ENCODE measurements at regions not wholly inside any gene's neighbourhood (a gene's known extent, or its start where the extent isn't known, plus 50 kb on each side); places are given as distances from the start of the nearest gene placed in this dataset.

- ChIA-PET POLR2A (no interaction called here), CTCF (interaction anchor here (0.6 kb wide), 1 partner anchor 38 kb away, joined by 3 read pairs; no protein-coding TSS in a partner anchor)
- no peak for DNase-seq (ENCODE audit: extremely low spot score)
- no peak for TF ChIP-seq HDGF (IDR thresholded peaks at IDR 0.05; ENCODE audit: borderline replicate concordance)
- TF ChIP-seq CTBP1 (IDR thresholded peaks at IDR 0.05; ENCODE audit: borderline replicate concordance): no peak
- TF ChIP-seq L3MBTL2 (conservative IDR thresholded peaks at IDR 0.05): no peak
- TF ChIP-seq BHLHE40 (IDR thresholded peaks at IDR 0.05; ENCODE audit: borderline replicate concordance): no peak
- TF ChIP-seq LEF1 (IDR thresholded peaks at IDR 0.05; ENCODE audit: borderline replicate concordance): no peak
- TF ChIP-seq SUZ12 (IDR thresholded peaks at IDR 0.05): no peak
- no peak for TF ChIP-seq FOXM1 (IDR thresholded peaks at IDR 0.05; ENCODE audit: borderline replicate concordance)
- no peak for TF ChIP-seq FOXA1 (IDR thresholded peaks at IDR 0.05)
- no peak for TF ChIP-seq TARDBP (IDR thresholded peaks at IDR 0.05)
- no peak for TF ChIP-seq ELF4 (IDR thresholded peaks at IDR 0.05)
- TF ChIP-seq ZNF384 (IDR thresholded peaks at IDR 0.05): no peak
- TF ChIP-seq PKNOX1 (IDR thresholded peaks at IDR 0.05): no peak
- TF ChIP-seq ARNT (IDR thresholded peaks at IDR 0.05): no peak
- no peak for TF ChIP-seq FOXK2 (IDR thresholded peaks at IDR 0.05)
- no peak for TF ChIP-seq SP1 (IDR thresholded peaks at IDR 0.05)
These were observed 110.4 kb downstream of the BANF2 start for GRCh38 chr20:17810062-17810631.

GRCh38 chr20:17809362-17810061 lies 109.7 kb downstream of the BANF2 start:
- ChIA-PET POLR2A (no interaction called here), CTCF (interaction anchor here (0.6 kb wide), 2 partner anchors 20 to 37 kb away, joined by 3 to 4 read pairs; no protein-coding TSS in a partner anchor)
- no peak for DNase-seq (ENCODE audit: extremely low spot score)
- TF ChIP-seq FOXM1 (IDR thresholded peaks at IDR 0.05; ENCODE audit: borderline replicate concordance): no peak
- no peak for TF ChIP-seq L3MBTL2 (conservative IDR thresholded peaks at IDR 0.05)

- ChIA-PET POLR2A (no interaction called here), CTCF (interaction anchor here (0.7 kb wide), 1 partner anchor 1820 kb away, joined by 3 read pairs; no protein-coding TSS in a partner anchor)
- DNase-seq (ENCODE audit: extremely low spot score): no peak
- TF ChIP-seq CTBP1 (IDR thresholded peaks at IDR 0.05; ENCODE audit: borderline replicate concordance): no peak
- no peak for TF ChIP-seq PKNOX1 (IDR thresholded peaks at IDR 0.05)
- no peak for TF ChIP-seq TARDBP (IDR thresholded peaks at IDR 0.05)
- TF ChIP-seq LEF1 (IDR thresholded peaks at IDR 0.05; ENCODE audit: borderline replicate concordance): no peak
- TF ChIP-seq FOXM1 (IDR thresholded peaks at IDR 0.05; ENCODE audit: borderline replicate concordance): no peak
- no peak for TF ChIP-seq SP1 (IDR thresholded peaks at IDR 0.05)
- no peak for TF ChIP-seq FOXA1 (IDR thresholded peaks at IDR 0.05)
- no peak for TF ChIP-seq FOXK2 (IDR thresholded peaks at IDR 0.05)
- no peak for TF ChIP-seq ELF4 (IDR thresholded peaks at IDR 0.05)
- no peak for TF ChIP-seq SUZ12 (IDR thresholded peaks at IDR 0.05)
- TF ChIP-seq ARNT (IDR thresholded peaks at IDR 0.05): no peak
- no peak for TF ChIP-seq NFRKB (IDR thresholded peaks at IDR 0.05)
These were observed 109.0 kb downstream of the BANF2 start for GRCh38 chr20:17808782-17809181.

- DNase-seq (ENCODE audit: extremely low spot score): no peak
- POLR2A ChIA-PET: no interaction called here
- TF ChIP-seq ZNF384 (IDR thresholded peaks at IDR 0.05): no peak
- no peak for TF ChIP-seq HDGF (IDR thresholded peaks at IDR 0.05; ENCODE audit: borderline replicate concordance)
- TF ChIP-seq PKNOX1 (IDR thresholded peaks at IDR 0.05): no peak
- no peak for TF ChIP-seq L3MBTL2 (conservative IDR thresholded peaks at IDR 0.05)
- TF ChIP-seq CTBP1 (IDR thresholded peaks at IDR 0.05; ENCODE audit: borderline replicate concordance): no peak
- no peak for TF ChIP-seq ELF4 (IDR thresholded peaks at IDR 0.05)
- TF ChIP-seq LEF1 (IDR thresholded peaks at IDR 0.05; ENCODE audit: borderline replicate concordance): no peak
- TF ChIP-seq TARDBP (IDR thresholded peaks at IDR 0.05): no peak
- no peak for TF ChIP-seq ARNT (IDR thresholded peaks at IDR 0.05)
- no peak for TF ChIP-seq NFRKB (IDR thresholded peaks at IDR 0.05)
- TF ChIP-seq SP1 (IDR thresholded peaks at IDR 0.05): no peak
- no peak for TF ChIP-seq FOXK2 (IDR thresholded peaks at IDR 0.05)
- no peak for TF ChIP-seq FOXA1 (IDR thresholded peaks at IDR 0.05)
- TF ChIP-seq SUZ12 (IDR thresholded peaks at IDR 0.05): no peak
- TF ChIP-seq BHLHE40 (IDR thresholded peaks at IDR 0.05; ENCODE audit: borderline replicate concordance): no peak
- no peak for TF ChIP-seq FOXM1 (IDR thresholded peaks at IDR 0.05; ENCODE audit: borderline replicate concordance)
- CTCF ChIA-PET: interaction anchor here (0.7 kb wide), 1 partner anchor 1820 kb away, joined by 3 read pairs; no protein-coding TSS in a partner anchor
These were observed 108.6 kb downstream of the BANF2 start for GRCh38 chr20:17808357-17808756.

GRCh38 chr20:17807651-17808050 lies 107.9 kb downstream of the BANF2 start:
- DNase-seq (ENCODE audit: extremely low spot score): no peak
- ChIA-PET POLR2A (no interaction called here), CTCF (no interaction called here)
- TF ChIP-seq FOXA1 (IDR thresholded peaks at IDR 0.05) (no peak), FOXK2 (IDR thresholded peaks at IDR 0.05) (no peak), SP1 (IDR thresholded peaks at IDR 0.05) (no peak), L3MBTL2 (conservative IDR thresholded peaks at IDR 0.05) (no peak), BHLHE40 (IDR thresholded peaks at IDR 0.05; ENCODE audit: borderline replicate concordance) (no peak), TARDBP (IDR thresholded peaks at IDR 0.05) (no peak), ARNT (IDR thresholded peaks at IDR 0.05) (no peak), PKNOX1 (IDR thresholded peaks at IDR 0.05) (no peak)

All from HEK293T (cell line).